ENCODE measurements at regions not wholly inside any gene's neighbourhood (a gene's known extent, or its start where the extent isn't known, plus 50 kb on each side); places are given as distances from the start of the nearest gene placed in this dataset.
A peak's percentile ranks its signal among the peaks of the same experiment; 100 is the strongest.

DNA sequence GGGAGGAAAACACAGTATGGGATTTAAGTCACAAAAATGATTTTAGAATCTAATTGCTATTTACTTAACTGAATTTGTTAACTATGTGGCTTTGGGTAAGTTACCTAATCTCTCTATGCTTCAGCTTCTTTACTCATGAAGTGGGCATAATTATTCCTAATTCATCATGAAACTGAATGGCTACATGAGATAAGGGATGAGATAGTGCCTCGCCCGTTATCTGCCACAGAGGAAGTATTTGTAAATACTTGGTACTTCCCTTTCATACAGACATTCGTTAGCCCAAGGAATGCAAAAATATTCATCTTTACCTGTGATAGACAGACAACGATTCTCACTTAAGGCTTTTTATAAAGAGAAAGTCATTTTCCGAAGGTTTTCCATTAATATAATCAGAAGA is 221.2 kb upstream of the BLID start:
- peak in 1 of 2 donors; percentile 39 for ATAC-seq
- intact Hi-C loops (cut with DNase I): no loop called here
- DNase-seq: no peak

DNA sequence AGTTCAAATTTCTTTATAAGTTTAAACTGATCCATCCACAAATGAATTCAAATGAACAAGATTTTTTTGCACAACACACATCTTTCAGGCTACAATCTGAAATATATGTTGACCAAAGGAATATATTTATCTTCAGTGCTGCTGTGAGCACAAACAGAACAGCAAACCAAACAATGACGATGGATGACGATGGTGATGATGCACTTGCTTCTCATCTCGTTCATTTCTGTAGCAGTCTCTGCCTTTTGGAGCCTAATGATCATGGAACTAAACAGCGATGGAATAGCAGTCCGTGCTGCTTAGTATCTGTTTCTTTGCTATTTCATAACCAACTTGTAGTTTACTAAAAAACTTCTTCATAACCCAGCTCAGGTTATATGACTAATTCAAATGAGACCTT is 220.7 kb upstream of the BLID start:
- ATAC-seq: peak in 1 of 2 donors; percentile 11
- intact Hi-C loops (cut with DNase I): no loop called here
- no peak for DNase-seq

DNA sequence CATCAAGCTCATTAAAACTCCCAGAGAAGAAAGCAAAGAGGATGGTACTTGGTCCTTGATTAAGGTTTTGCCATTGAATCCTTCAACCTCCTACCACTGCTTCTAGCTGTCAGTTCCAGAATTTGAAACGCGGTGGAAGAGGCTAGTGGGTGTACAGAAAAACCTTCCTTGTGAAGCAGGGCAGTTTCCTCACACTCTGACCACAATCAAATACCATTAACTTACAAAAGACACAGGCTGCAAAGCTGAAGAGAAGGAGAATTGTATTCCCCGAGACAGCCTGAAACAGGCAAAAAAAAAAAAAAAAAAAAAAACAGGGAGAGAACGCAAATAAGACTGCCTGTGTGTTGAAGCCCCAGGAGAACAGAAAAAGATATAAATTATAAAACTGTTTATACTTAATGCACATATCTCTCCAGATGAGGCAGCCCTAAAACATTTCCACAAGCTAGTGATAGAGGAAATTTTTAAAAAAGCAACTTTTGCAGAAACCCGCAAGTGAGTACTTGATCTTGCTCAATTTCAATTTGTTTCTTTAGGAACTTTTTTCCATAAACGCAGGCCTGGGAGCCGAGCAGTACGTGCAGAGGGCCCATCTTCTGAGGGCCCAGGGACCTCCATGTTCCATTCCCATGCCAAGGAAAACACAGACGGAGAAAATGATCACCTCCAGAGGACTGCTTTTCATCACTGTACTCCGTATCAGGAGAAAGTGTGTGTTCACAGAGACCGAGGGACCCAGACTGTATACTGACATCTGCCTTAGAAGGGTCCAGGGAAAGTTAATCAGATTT is 218.7 kb upstream of the BLID start:
- intact Hi-C loops (cut with DNase I): no loop called here
- ATAC-seq: no peak
- no peak for DNase-seq

DNA sequence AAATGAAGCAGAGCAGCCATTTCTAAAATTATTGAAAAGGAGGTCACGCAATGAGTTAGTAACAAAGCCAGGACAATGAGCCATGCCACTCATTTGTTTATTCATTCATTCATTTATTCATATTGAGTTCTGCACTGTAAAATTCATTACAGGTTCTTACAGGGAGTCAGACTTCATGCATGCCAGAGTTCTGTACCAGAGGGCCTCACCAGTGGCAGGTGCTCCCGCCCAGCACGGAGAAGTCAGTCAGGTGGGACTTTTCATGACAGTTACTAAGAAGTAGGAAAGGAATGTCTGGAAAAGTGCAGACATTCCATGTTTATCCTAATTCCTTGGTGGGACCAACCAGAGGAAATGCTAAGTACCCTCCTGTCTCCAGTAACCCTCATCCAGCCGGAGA is 217.5 kb upstream of the BLID start:
- DNase-seq: no peak
- ATAC-seq: no peak
- intact Hi-C loops (cut with DNase I): no loop called here

DNA sequence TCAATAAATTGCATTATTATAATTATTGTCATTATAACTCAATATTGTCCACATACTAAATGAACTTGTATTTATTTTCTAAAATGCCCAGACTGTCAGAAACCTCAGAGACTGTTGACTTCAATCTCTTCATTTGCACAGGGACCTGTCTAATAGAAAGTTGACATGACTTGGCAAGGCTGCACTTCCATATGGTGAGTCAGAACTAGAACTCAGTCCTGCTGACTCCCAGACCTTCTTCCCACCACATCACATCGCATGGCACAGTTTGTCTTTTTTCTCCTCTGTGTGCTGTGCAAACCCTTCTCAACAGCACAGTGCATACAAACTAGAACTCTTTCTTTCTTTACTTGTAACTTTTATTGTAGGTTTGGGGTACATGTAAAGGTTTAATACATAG is 215.1 kb upstream of the BLID start:
- ATAC-seq (peak in 1 of 2 donors; percentile 38), DNase-seq (no peak)
- intact Hi-C loops (cut with DNase I): no loop called here

DNA sequence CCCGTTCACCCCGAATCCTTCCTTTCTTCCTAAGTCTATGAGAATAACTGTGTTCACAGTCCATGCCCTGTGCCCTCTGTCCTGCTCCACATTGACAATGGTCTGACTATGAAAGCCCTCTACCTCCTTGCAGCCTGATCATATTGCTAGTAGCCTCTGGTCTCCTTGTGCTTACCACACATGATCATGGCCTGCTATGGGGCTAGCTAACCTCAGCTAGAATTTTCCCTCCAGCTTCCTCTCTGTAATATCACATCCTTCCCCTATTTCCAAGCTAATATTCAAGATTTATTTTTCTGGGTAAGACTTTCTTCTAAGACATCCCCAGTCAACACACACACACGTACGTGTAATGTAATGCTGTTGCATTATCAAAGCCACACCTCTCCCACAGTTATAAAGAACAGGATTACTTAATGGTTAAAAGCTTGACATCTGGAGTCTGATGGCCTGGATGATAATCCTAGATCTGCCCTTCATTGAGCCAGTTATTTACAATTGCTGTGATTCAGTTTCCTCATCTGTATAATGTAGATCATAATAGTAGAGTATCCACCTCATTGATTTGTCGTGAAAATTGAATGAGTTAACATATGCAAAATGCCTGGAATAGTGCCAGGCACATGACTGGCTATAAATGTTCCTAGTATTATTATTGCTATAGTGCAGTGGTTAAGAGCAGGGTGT is 214.4 kb upstream of the BLID start:
- DNase-seq: no peak
- peak in 1 of 2 donors; percentile 39 for ATAC-seq
- intact Hi-C loops (cut with DNase I): no loop called here

DNA sequence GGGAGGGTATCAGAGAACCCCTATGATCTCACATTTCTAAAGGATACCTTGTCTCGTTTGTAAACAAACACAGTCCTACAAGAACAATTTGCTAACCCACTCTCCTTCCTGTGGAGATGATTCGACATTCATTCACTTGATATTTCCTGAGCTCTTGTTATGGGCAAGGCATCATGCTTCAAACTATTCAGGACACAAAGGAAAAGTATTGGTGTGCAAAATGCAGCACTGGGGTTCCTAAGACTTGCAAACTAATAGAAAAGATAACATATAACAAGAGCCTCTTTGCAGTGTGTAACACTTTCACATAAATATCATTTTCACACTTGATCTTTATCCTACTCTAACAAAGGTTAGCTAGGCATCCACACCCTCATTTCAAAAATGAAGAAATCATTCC is 211.5 kb upstream of the BLID start:
- ATAC-seq (no peak), DNase-seq (no peak)
- intact Hi-C loops (cut with DNase I): no loop called here

DNA sequence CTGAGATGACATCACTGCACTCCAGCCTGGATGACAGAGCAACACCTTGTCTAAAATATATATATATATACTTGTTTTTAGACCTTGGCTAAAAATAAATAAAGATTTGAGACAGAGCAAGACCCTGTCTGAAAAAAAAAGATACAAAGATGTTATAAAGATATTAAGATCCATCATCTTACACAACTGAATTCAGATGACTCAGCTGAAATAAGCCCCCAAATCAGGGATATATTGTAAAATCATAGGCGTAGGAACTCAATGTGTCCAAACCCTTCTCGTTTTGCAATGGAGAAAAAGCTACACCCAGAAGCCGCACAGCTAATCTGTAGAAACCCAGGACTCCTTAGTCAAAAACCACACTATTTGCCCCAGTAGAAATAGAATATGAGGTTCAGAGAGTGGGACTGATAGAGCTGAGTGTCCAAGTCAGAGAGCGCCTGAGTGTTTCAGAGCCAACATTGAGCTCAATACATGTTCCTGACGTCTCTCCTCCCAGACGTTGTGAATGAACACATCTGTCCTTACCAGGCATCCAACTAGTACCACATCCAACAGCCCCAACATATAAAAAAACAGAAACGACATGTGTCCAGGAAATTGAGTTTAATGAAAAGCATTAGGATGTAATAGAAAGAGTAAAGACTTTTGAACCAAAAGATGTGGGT is 207.9 kb upstream of the BLID start:
- peak in 1 of 2 donors; percentile 45 for ATAC-seq
- intact Hi-C loops (cut with DNase I): no loop called here
- no peak for DNase-seq

DNA sequence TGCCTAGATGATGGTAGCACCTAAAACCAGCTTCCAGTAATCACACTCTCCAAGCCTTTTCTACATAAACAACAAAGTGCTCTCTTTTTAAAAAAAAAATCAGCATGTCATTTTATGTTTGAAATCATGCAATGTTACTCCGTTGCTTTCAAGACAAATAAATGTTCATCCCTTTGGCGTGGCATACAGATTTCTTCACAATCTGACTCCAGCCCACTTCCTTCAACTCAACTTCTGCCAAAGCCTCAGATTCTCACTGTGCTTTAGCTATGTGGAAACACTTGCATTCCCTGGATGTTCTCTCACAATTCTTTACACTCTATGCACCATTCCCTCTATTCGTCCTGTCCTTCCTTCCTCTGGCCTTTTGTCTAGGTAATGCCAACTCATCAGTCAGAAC is 206.3 kb upstream of the BLID start:
- no peak for DNase-seq
- ATAC-seq: peak; percentile 57 to 70
- intact Hi-C loops (cut with DNase I): no loop called here

DNA sequence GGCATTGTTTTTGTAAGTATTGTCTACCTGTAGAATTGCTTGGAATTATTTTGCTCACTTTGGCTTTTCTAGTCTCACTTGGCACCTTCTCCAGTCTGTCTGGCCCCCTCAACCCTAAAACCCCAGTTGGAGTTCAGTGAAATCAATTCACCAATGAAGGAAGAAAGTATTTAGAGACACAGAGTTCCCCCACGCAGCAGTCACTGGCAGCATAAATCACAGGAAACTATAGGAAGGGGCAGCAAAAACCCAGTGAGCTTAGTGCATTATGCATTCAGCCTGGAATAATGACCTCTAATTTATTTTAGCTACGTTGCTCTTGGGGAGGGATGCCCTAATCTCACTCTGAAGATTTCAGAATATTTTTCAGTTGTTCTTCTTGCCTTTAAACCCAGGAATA is 204.7 kb upstream of the BLID start:
- intact Hi-C loops (cut with DNase I): no loop called here
- DNase-seq (no peak), ATAC-seq (no peak)

DNA sequence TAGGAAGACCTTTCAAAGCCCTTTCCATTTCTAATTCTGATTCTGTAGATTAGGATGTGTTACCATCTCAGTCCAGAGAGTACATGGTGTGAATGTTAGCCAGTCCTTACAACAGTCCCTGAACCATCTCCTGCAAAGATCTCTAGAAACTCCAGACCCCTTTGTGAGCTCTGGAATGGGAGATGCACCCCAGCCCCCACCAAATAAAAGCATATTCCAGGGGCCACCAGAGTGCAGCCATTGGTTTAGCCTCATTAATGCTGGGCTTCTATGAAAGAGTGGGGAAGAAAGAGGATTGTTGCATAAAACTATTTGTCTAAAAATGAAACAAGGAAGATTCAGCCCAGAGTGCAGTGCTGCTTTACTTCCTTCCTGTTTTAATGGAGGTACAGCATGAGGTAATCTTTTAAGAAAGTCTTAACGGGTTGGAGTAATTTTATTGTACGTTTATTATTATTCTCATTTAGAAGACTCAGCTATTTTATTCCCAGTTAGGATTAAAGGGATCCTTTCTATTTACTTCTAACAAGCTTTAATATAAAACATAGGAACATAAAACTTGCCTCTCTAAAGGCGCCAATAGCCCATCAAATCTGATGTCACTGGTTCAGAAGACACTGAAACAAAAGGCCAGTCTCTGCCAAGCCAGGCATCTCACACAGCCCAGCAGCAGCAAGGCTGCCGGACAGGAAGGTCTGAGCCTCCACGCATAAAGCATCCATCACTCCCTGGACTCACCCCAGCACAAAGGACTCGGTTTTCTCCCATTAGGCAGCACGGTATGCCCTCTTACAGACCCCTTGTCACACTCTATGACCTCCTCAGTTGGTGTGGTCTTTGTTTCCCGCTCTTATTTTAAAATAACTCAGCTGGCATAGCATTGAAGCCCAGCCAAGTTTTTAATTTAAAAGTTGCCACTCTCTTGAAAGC is 203.9 kb upstream of the BLID start:
- intact Hi-C loops (cut with DNase I): no loop called here
- no peak for DNase-seq
- peak in 1 of 2 donors; percentile 13 for ATAC-seq

DNA sequence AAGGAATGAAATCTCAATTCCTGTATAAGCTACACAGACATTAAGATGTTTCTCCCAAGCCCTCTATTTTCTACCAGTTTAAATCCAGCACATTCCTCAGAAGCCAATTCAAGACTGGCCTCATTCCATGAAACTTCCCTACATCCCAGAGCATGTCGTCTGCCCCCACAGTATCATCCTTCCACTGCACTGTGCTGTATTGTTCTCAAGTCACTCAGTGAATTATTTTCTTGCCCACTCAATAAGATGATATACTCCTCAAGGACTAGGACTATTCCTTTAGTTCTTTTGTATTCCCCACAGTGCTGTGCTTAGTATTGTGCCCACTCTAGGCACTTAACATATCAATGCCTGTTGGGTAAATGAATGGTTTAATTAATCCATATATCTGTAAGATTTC is 203.1 kb upstream of the BLID start:
- ATAC-seq (no peak), DNase-seq (no peak)
- intact Hi-C loops (cut with DNase I): no loop called here

DNA sequence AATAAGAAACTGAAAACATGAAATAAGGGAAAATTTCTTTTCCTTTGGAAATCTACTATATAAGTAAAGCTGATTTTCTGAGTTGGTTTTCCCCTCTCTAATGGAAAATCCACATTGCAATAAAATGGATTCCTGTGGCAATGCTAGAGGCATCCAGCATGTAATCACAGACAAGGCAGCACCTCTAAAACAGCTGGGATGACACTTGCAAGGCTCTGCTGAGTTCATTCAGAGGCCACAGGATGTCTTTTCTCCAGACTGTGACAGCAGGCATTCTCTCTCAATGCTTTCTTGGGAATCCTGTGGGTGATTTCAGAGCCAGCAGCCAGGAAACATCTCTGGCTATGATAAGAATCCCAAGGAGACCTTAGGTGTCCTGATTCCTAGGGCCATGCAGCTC is 201.3 kb upstream of the BLID start:
- ATAC-seq: peak in 1 of 2 donors; percentile 51
- intact Hi-C loops (cut with DNase I): no loop called here
- no peak for DNase-seq

DNA sequence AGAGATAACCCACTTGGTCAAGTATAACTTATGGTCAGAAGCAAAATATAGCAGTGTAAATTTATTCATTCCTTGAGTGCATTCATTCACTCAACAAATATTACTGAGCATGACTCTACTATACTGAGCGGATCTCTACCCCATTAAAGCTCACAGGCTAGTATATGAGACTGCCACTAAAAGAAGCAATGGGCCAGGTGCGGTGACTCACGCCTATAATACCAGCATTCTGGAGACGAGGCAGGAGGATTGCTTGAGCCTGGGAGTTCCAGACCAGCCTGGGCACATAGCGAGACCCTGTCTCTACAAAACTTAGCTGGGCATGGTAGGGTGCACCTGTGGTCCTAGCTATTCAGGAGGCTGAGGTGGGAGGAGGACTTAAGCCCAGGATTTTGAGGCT is 197.6 kb upstream of the BLID start:
- ATAC-seq: no peak
- intact Hi-C loops (cut with DNase I): no loop called here
- no peak for DNase-seq

DNA sequence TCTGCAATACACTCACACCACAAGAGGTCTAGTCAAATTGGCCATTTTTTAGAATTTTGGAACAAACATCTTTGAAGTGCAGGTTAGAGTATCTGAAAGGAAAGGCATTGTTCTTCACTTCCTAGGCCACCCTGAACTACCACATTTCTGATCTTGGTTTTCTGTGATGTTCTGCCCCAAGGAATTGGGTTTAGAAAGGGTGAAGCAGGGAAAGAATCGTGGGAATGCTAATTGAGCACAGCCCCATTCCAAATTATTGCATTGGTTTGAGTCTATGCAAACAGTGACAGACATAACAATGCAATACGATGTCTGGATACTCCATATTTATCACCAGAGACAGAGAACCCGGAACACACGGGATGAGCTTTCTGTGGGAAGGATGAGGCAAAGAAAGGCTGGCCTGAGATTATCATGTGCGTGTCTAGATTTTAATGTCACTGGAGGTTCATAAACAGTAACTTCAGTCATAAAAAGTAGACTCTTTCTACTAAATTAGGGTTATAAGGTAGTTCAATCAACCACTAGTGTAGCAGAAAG is 195.3 kb upstream of the BLID start:
- ATAC-seq (no peak), DNase-seq (no peak)
- intact Hi-C loops (cut with DNase I): no loop called here

DNA sequence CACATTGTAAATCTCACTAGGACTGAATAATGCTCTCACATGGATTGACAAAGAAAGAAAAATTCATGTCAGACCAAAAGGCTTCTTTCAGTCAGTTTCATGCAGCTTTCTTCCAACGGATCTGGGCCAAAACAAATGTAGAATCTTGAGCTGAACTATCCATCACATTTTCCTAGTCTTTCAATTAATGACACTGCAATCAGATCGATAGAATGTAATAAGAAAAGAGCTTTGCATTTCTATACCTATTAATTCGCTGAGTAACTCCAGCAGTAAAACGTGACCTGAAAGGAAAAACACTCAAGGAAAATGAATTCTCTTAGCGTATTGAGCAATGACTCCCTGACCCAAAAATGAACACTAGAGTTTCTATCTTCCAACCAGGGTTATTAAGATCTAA is 194.8 kb upstream of the BLID start:
- intact Hi-C loops (cut with DNase I): no loop called here
- ATAC-seq: no peak

DNA sequence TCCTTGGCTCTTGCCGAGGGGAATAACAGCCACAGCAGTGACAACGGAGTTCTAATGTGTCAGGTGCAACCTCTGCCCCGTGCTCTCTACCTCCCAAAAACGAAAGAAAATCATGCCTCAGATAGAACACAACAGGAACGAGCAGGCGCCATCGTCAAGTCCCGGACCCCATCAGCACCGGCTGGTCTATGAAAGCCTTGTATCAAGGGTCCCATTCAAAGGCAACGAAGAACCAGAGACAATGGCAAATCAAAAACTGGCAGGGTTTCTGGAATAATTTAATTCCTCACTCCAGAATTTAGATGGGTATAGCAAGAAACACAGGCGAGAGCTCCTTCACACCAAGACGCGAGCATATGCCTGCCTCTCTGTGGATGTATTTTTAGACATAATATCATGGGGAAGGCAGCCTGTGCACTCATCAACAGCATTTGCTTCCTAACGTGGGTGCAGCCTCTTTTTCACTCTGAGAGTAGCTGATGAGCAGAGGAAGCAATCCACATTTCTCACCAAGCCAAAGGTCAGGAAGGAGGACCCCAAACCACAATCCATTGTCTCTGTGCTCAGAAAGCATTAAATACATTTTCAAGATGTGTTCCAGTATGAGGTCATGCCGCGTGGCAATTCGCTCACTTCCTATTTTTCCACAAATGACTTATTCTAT is 193.4 kb upstream of the BLID start:
- ATAC-seq: peak; percentile 80 to 89
- DNase-seq: peak; percentile 22
- intact Hi-C loops (cut with DNase I): loop anchor here in 1 of 2 donors (5.0 kb wide), 1 partner anchor 133 kb away; no protein-coding TSS in a partner anchor

More for the DNA sequence above, 194.8 kb upstream of the BLID start:
- no peak for DNase-seq

DNA sequence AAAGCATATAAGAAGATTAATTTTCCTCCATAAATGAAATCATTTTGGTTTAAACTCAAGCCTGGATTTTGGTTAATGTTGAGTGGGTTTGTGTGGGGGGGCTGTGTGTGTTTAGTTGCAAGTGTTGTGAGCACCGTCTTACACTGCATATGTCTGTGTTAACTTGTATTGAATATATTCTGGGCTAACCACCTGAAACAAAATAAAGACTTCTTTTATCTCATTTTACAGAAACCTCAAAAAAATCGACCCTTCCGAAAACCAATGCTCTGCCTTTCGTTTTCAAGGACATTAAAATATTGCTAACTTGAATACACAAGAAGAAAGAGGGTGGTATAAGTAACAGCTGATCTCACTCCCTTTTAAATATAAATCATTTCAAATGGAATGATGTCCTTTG is 192.2 kb upstream of the BLID start:
- no peak for ATAC-seq
- intact Hi-C loops (cut with DNase I): loop anchor here in 1 of 2 donors (5.0 kb wide), 1 partner anchor 134 kb away; no protein-coding TSS in a partner anchor
- DNase-seq: no peak

All from left cardiac atrium (tissue), 4 donors.